HL-60 (cell line): ENCODE measurements at regions not wholly inside any gene's neighbourhood (a gene's known extent, or its start where the extent isn't known, plus 50 kb on each side); places are given as distances from the start of the nearest gene placed in this dataset.

Source experiments
- GABPA ChIP-seq: IDR thresholded peaks from 2 replicates; pipeline ENCODE4 v1.6.1; 2012; ENCODE audit warnings: low read depth
- TF ChIP-seq, protein P1 (sequence below): IDR thresholded peaks from one replicate; pipeline ENCODE4 v1.5.1; 2011; ENCODE audit warnings: low read length, control low read depth, inconsistent platforms; ENCODE audit not compliant: insufficient read depth

DNA sequence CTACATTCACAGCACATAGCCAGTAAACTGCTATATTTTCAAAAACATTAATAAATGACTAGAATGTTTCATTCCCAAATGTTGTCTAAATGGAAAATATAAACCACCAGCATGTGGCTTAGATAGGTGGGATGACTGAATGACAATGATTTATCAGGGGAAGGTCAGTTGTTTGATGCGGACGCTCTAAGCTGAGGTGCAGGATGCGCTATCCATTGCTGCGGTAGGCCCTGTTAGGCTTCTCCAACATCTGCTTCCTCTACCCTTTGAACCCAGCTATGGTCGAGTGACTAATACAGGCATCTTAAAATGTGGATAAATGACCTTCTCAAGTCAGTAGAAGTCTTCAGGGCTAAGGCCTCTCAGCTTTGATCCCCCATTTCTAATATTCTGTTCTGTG is 584.2 kb downstream of the CMPK2 start:
- TF ChIP-seq, protein P1, sequence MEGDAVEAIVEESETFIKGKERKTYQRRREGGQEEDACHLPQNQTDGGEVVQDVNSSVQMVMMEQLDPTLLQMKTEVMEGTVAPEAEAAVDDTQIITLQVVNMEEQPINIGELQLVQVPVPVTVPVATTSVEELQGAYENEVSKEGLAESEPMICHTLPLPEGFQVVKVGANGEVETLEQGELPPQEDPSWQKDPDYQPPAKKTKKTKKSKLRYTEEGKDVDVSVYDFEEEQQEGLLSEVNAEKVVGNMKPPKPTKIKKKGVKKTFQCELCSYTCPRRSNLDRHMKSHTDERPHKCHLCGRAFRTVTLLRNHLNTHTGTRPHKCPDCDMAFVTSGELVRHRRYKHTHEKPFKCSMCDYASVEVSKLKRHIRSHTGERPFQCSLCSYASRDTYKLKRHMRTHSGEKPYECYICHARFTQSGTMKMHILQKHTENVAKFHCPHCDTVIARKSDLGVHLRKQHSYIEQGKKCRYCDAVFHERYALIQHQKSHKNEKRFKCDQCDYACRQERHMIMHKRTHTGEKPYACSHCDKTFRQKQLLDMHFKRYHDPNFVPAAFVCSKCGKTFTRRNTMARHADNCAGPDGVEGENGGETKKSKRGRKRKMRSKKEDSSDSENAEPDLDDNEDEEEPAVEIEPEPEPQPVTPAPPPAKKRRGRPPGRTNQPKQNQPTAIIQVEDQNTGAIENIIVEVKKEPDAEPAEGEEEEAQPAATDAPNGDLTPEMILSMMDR, result no peak
- no peak for TF ChIP-seq GABPA
